ENCODE measurements at regions not wholly inside any gene's neighbourhood (a gene's known extent, or its start where the extent isn't known, plus 50 kb on each side); places are given as distances from the start of the nearest gene placed in this dataset.

GRCh38 chr7:69180662-69181061 lies 417.6 kb upstream of the AUTS2 start:
- TF ChIP-seq CTCF (IDR thresholded peaks at IDR 0.05) = no peak
- TF ChIP-seq POLR2A (IDR thresholded peaks at IDR 0.05) = no peak
